Tibial artery (tissue), 4 donors: ENCODE measurements at regions not wholly inside any gene's neighbourhood (a gene's known extent, or its start where the extent isn't known, plus 50 kb on each side); places are given as distances from the start of the nearest gene placed in this dataset.

Experiments used
- DNase-seq, 2 donors: peaks; one replicate each; pipeline ENCODE4 v3.0.0-alpha.2; 2019
- H3K27ac ChIP-seq, 2 donors: fragments of 200-600 bp; sonication (generic) in 1 of 2; 1 replicate in 1 of 2; 2 replicates in 1 of 2; pipeline ENCODE4 v1.5.1; 2018 to 2019; ENCODE audit warnings: mild to moderate bottlenecking in 1 of 2
- H3K27me3 ChIP-seq, 2 donors: fragments of 200-600 bp; sonication (generic) in 1 of 2; one replicate each; pipeline versions ENCODE4 v1.5.1 to v1.6.0; 2016 to 2019
- H3K36me3 ChIP-seq, 3 donors: fragments of 200-600 bp; sonication (generic) in 2 of 3; one replicate each; pipeline ENCODE4 v1.5.1; 2016 to 2019; ENCODE audit warnings: mild to moderate bottlenecking in 2 of 3
- H3K4me1 ChIP-seq, 4 donors: fragments of 200-600 bp; sonication (generic) in 2 of 4; 1 replicate in 3 of 4; 2 replicates in 1 of 4; pipeline ENCODE4 v1.5.1; 2016 to 2019
- H3K4me3 ChIP-seq, 2 donors: fragments of 200-600 bp; sonication (generic) in 1 of 2; 1 replicate in 1 of 2; 2 replicates in 1 of 2; pipeline ENCODE4 v1.5.1; 2018 to 2019; ENCODE audit warnings: mild to moderate bottlenecking in 2 of 2
- H3K9me3 ChIP-seq, 3 donors: fragments of 200-600 bp; sonication (generic) in 1 of 3; one replicate each; pipeline ENCODE4 v1.5.1; 2016 to 2019
- CTCF ChIP-seq, 2 experiments: fragments of 200-600 bp in 1 of 2; fragments of 450-650 bp in 1 of 2; IDR thresholded peaks; one replicate each; pipeline ENCODE4 v1.5.1; 2017 to 2019; ENCODE audit warnings: antibody characterized with exemption in 2 of 2, mild to moderate bottlenecking in 1 of 2, moderate library complexity in 1 of 2
- intact Hi-C: fragments of 100-400 bp; cut with DNase I; formaldehyde crosslinking; loops from one replicate; pipeline ENCODE4 v1.15.0; 2023; ENCODE audit warnings: low total_unique reads

- no peak for DNase-seq
- Histone ChIP-seq H3K36me3 (no peaks in the 10 kb centered on the region), H3K4me1 (peaks cover 0 to 19% (median 0%) of the 10 kb centered on the region in 4 donors), H3K4me3 (no peak overlapping the region), H3K27ac (no peak overlapping the region), H3K9me3 (no peaks in the 10 kb centered on the region), H3K27me3 (no peaks in the 10 kb centered on the region)
- no peak for TF ChIP-seq CTCF (IDR thresholded peaks at IDR 0.05)
- intact Hi-C loops = no loop called here
Measured at GRCh38 chr12:77228376-77228775, 163.0 kb upstream of the E2F7 start.

- H3K27ac ChIP-seq = no peak overlapping the region
- H3K36me3 ChIP-seq = no peaks in the 10 kb centered on the region
- no peak for TF ChIP-seq CTCF (IDR thresholded peaks at IDR 0.05)
- intact Hi-C loops = no loop called here
- DNase-seq = no peak
- H3K4me3 ChIP-seq = no peak overlapping the region
- no peaks in the 10 kb centered on the region for H3K27me3 ChIP-seq
- H3K9me3 ChIP-seq = no peaks in the 10 kb centered on the region
- peaks cover 0 to 10% (median 0%) of the 10 kb centered on the region in 4 donors for H3K4me1 ChIP-seq
Measured at GRCh38 chr12:77226368-77226767, 161.0 kb upstream of the E2F7 start.

- no peak for DNase-seq
- H3K9me3 ChIP-seq = no peaks in the 10 kb centered on the region
- TF ChIP-seq CTCF (IDR thresholded peaks at IDR 0.05) = no peak
- no peaks in the 10 kb centered on the region for H3K36me3 ChIP-seq
- intact Hi-C loops = no loop called here
- H3K27ac ChIP-seq = no peak overlapping the region
- H3K4me1 ChIP-seq = peaks cover 0 to 5% (median 0%) of the 10 kb centered on the region in 4 donors
- no peak overlapping the region for H3K4me3 ChIP-seq
- no peaks in the 10 kb centered on the region for H3K27me3 ChIP-seq
Measured at GRCh38 chr12:77225373-77225772, 160.0 kb upstream of the E2F7 start.

GRCh38 chr12:77224346-77224745, 159.0 kb upstream of the E2F7 start:
- no peaks in the 10 kb centered on the region for H3K27me3 ChIP-seq
- DNase-seq = no peak
- intact Hi-C loops = no loop called here
- TF ChIP-seq CTCF (IDR thresholded peaks at IDR 0.05) = no peak
- no peak overlapping the region for H3K4me3 ChIP-seq
- no peaks in the 10 kb centered on the region for H3K4me1 ChIP-seq
- no peak overlapping the region for H3K27ac ChIP-seq
- no peaks in the 10 kb centered on the region for H3K36me3 ChIP-seq
- H3K9me3 ChIP-seq = no peaks in the 10 kb centered on the region

GRCh38 chr12:77222336-77222735, 157.0 kb upstream of the E2F7 start:
- TF ChIP-seq CTCF (IDR thresholded peaks at IDR 0.05) = no peak
- no peak overlapping the region for H3K4me3 ChIP-seq
- no peaks in the 10 kb centered on the region for H3K27me3 ChIP-seq
- no peak overlapping the region for H3K27ac ChIP-seq
- no peaks in the 10 kb centered on the region for H3K9me3 ChIP-seq
- intact Hi-C loops = no loop called here
- H3K36me3 ChIP-seq = no peaks in the 10 kb centered on the region
- no peak for DNase-seq
- no peaks in the 10 kb centered on the region for H3K4me1 ChIP-seq

- Histone ChIP-seq H3K27ac (no peak overlapping the region), H3K4me1 (no peaks in the 10 kb centered on the region), H3K9me3 (no peaks in the 10 kb centered on the region), H3K4me3 (no peak overlapping the region), H3K27me3 (no peaks in the 10 kb centered on the region), H3K36me3 (no peaks in the 10 kb centered on the region)
- TF ChIP-seq CTCF (IDR thresholded peaks at IDR 0.05) = no peak
- no peak for DNase-seq
- intact Hi-C loops = no loop called here
Measured at GRCh38 chr12:77220586-77220985, 155.2 kb upstream of the E2F7 start.
